ENCODE measurements at regions not wholly inside any gene's neighbourhood (a gene's known extent, or its start where the extent isn't known, plus 50 kb on each side); places are given as distances from the start of the nearest gene placed in this dataset.

GRCh38 chr2:176484838-176485237 is 215.6 kb downstream of the MTX2 start:
- no peaks in the 10 kb centered on the region for H3K27me3 ChIP-seq (ENCODE audit: control insufficient read depth, insufficient read depth, low read length)
- ATAC-seq (no peak), DNase-seq (ENCODE audit: low read depth, low spot score) (no peak)
- intact Hi-C loops (cut with micrococcal nuclease; ENCODE audit: unreplicated experiment) (no loop called here), in situ Hi-C loops (cut with HindIII; ENCODE audit: low pct_unique_long_range_greater_than_20kb, low sequenced_read_pairs) (no loop called here)
- H3K36me3 ChIP-seq (ENCODE audit: control insufficient read depth, insufficient read depth, low read length), result no peaks in the 10 kb centered on the region
- H3K4me1 ChIP-seq (ENCODE audit: control insufficient read depth, insufficient read depth, low read length), result no peaks in the 10 kb centered on the region
- no peak overlapping the region for H3K27ac ChIP-seq (ENCODE audit: low read length)
- no peak overlapping the region for H3K4me3 ChIP-seq (ENCODE audit: low read depth in 2 of 2, low read length in 2 of 2)
- POLR2A ChIA-PET, result no interaction called here
- CTCF ChIA-PET, result interaction anchor here (0.6 kb wide), 1 partner anchor 1495 kb away, joined by 3 read pairs; no protein-coding TSS in a partner anchor
- BruUV-seq (replicated peaks), result no TSS peak
- TF ChIP-seq TCF7L2 (IDR thresholded peaks at IDR 0.05; ENCODE audit: low read depth, low read length) (no peak), POLR2AphosphoS5 (IDR thresholded peaks at IDR 0.05; ENCODE audit: low read depth, low read length) (no peak), SIN3A (IDR thresholded peaks at IDR 0.05; ENCODE audit: borderline replicate concordance, insufficient read depth, low read depth, low read length) (no peak), CTCF (IDR thresholded peaks at IDR 0.05) (no peak)
- TF ChIP-seq, protein P1, sequence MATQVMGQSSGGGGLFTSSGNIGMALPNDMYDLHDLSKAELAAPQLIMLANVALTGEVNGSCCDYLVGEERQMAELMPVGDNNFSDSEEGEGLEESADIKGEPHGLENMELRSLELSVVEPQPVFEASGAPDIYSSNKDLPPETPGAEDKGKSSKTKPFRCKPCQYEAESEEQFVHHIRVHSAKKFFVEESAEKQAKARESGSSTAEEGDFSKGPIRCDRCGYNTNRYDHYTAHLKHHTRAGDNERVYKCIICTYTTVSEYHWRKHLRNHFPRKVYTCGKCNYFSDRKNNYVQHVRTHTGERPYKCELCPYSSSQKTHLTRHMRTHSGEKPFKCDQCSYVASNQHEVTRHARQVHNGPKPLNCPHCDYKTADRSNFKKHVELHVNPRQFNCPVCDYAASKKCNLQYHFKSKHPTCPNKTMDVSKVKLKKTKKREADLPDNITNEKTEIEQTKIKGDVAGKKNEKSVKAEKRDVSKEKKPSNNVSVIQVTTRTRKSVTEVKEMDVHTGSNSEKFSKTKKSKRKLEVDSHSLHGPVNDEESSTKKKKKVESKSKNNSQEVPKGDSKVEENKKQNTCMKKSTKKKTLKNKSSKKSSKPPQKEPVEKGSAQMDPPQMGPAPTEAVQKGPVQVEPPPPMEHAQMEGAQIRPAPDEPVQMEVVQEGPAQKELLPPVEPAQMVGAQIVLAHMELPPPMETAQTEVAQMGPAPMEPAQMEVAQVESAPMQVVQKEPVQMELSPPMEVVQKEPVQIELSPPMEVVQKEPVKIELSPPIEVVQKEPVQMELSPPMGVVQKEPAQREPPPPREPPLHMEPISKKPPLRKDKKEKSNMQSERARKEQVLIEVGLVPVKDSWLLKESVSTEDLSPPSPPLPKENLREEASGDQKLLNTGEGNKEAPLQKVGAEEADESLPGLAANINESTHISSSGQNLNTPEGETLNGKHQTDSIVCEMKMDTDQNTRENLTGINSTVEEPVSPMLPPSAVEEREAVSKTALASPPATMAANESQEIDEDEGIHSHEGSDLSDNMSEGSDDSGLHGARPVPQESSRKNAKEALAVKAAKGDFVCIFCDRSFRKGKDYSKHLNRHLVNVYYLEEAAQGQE (IDR thresholded peaks at IDR 0.05; ENCODE audit: insufficient read depth in 1 of 2, low read depth in 2 of 2, low read length in 1 of 2), result no peak
- H3K9me3 ChIP-seq (ENCODE audit: control insufficient read depth, insufficient read depth, low read depth, low read length), result no peaks in the 10 kb centered on the region

DNA sequence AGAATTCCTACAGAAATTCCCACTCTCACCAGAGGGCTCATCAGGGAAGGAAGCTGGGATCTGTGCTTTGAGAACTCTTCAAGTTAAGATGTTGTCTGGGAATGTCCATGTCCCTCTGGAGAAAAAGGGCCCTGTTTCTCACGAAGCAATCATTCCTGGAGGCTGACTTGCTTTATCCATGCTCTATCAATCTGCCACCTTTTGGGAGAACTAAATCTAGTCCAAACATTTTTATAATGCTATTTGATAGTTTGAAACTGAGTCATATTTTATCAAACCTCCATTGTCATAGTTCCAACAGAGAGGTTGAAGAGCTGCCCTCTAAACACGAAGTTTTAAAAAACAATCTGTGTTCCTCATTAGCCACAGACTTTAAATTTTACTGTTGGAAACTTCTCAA is 219.2 kb downstream of the MTX2 start:
- no peak for DNase-seq (ENCODE audit: low read depth, low spot score)
- H3K4me1 ChIP-seq (ENCODE audit: control insufficient read depth, insufficient read depth, low read length), result no peaks in the 10 kb centered on the region
- no peak for TF ChIP-seq SIN3A (IDR thresholded peaks at IDR 0.05; ENCODE audit: borderline replicate concordance, insufficient read depth, low read depth, low read length)
- TF ChIP-seq POLR2AphosphoS5 (IDR thresholded peaks at IDR 0.05; ENCODE audit: low read depth, low read length), result no peak
- TF ChIP-seq, protein P1 (IDR thresholded peaks at IDR 0.05; ENCODE audit: insufficient read depth in 1 of 2, low read depth in 2 of 2, low read length in 1 of 2), result no peak
- no peak for TF ChIP-seq TCF7L2 (IDR thresholded peaks at IDR 0.05; ENCODE audit: low read depth, low read length)
- no peak for TF ChIP-seq CTCF (IDR thresholded peaks at IDR 0.05)
- POLR2A ChIA-PET, result no interaction called here
- intact Hi-C loops (cut with micrococcal nuclease; ENCODE audit: unreplicated experiment), result no loop called here
- no peak overlapping the region for H3K27ac ChIP-seq (ENCODE audit: low read length)
- no peak overlapping the region for H3K4me3 ChIP-seq (ENCODE audit: low read depth in 2 of 2, low read length in 2 of 2)
- CTCF ChIA-PET, result no interaction called here
- H3K27me3 ChIP-seq (ENCODE audit: control insufficient read depth, insufficient read depth, low read length), result no peaks in the 10 kb centered on the region
- no TSS peak for BruUV-seq (replicated peaks)
- no peaks in the 10 kb centered on the region for H3K36me3 ChIP-seq (ENCODE audit: control insufficient read depth, insufficient read depth, low read length)
- ATAC-seq, result no peak
- in situ Hi-C loops (cut with HindIII; ENCODE audit: low pct_unique_long_range_greater_than_20kb, low sequenced_read_pairs), result no loop called here
- no peaks in the 10 kb centered on the region for H3K9me3 ChIP-seq (ENCODE audit: control insufficient read depth, insufficient read depth, low read depth, low read length)
